Right atrium auricular region (tissue), 2 donors: ENCODE measurements at regions not wholly inside any gene's neighbourhood (a gene's known extent, or its start where the extent isn't known, plus 50 kb on each side); places are given as distances from the start of the nearest gene placed in this dataset.

Experiments used
- DNase-seq: peaks from one replicate; pipeline ENCODE4 v3.0.0-alpha.2; 2019; ENCODE audit warnings: low spot score
- H3K27ac ChIP-seq, 2 donors: fragments of 200-600 bp; sonication (generic); 1 replicate in 1 of 2; 2 replicates in 1 of 2; pipeline ENCODE4 v1.5.1; 2016 to 2019
- H3K27me3 ChIP-seq, 2 donors: fragments of 200-600 bp; sonication (generic); one replicate each; pipeline versions ENCODE4 v1.5.1 to v1.6.0; 2017 to 2019
- H3K36me3 ChIP-seq: fragments of 200-600 bp; sonication (generic); one replicate; pipeline ENCODE4 v1.5.1; 2016
- H3K4me1 ChIP-seq, 2 donors: fragments of 200-600 bp; sonication (generic); one replicate each; pipeline versions ENCODE4 v1.5.1 to v1.6.0; 2017 to 2019
- H3K4me3 ChIP-seq, 2 donors: fragments of 200-600 bp; sonication (generic); 1 replicate in 1 of 2; 2 replicates in 1 of 2; pipeline ENCODE4 v1.5.1; 2017 to 2019; ENCODE audit warnings: mild to moderate bottlenecking in 1 of 2, moderate library complexity in 1 of 2
- H3K9me3 ChIP-seq, 2 donors: fragments of 200-600 bp; sonication (generic); one replicate each; pipeline ENCODE4 v1.5.1; 2019
- CTCF ChIP-seq, 2 donors: fragments of 200-600 bp; sonication (generic); IDR thresholded peaks; one replicate each; pipeline ENCODE4 v1.5.1; 2019; ENCODE audit warnings: antibody characterized with exemption in 2 of 2

DNA sequence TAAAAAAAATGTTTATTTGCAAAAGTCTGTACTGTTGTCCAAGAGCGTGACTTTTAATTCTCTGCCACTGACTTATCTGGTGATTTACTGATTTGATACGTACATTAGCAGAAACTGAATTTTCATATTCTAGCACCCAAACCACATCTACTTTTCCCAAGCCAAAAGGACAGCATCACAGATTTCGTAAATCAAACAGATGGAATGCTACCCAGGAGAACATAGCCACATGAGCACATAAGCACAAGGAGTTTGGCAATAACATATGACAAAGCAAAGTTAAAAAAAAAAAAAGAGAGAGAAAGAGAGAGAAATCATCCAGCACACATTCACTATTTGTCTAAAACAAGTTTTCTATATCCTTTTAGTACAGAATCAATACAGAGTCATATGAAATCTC, 83.7 kb downstream of the HINT1 start:
- no peak for DNase-seq
- Histone ChIP-seq H3K36me3 (no peaks in the 10 kb centered on the region), H3K4me1 (no peaks in the 10 kb centered on the region), H3K27ac (no peak overlapping the region), H3K9me3 (no peaks in the 10 kb centered on the region), H3K4me3 (no peak overlapping the region), H3K27me3 (no peaks in the 10 kb centered on the region)
- TF ChIP-seq CTCF (IDR thresholded peaks at IDR 0.05): no peak

- Histone ChIP-seq H3K4me3 (no peak overlapping the region), H3K36me3 (no peaks in the 10 kb centered on the region), H3K4me1 (no peaks in the 10 kb centered on the region), H3K27me3 (no peaks in the 10 kb centered on the region), H3K27ac (no peak overlapping the region), H3K9me3 (no peaks in the 10 kb centered on the region)
- no peak for TF ChIP-seq CTCF (IDR thresholded peaks at IDR 0.05)
- no peak for DNase-seq
Measured at GRCh38 chr5:131079232-131079631, 85.8 kb downstream of the HINT1 start.

- Histone ChIP-seq H3K4me1 (no peaks in the 10 kb centered on the region), H3K27me3 (no peaks in the 10 kb centered on the region), H3K36me3 (no peaks in the 10 kb centered on the region), H3K27ac (no peak overlapping the region), H3K9me3 (peaks cover 0 to 10% of the 10 kb centered on the region in 2 donors), H3K4me3 (no peak overlapping the region)
- no peak for TF ChIP-seq CTCF (IDR thresholded peaks at IDR 0.05)
- no peak for DNase-seq
Measured at GRCh38 chr5:131068893-131069643, 96.0 kb downstream of the HINT1 start.

GRCh38 chr5:131068076-131068475, 97.0 kb downstream of the HINT1 start:
- TF ChIP-seq CTCF (IDR thresholded peaks at IDR 0.05): no peak
- Histone ChIP-seq H3K4me1 (no peaks in the 10 kb centered on the region), H3K27me3 (no peaks in the 10 kb centered on the region), H3K4me3 (no peak overlapping the region), H3K27ac (no peak overlapping the region), H3K36me3 (no peaks in the 10 kb centered on the region), H3K9me3 (peaks cover 0 to 10% of the 10 kb centered on the region in 2 donors)
- no peak for DNase-seq

DNA sequence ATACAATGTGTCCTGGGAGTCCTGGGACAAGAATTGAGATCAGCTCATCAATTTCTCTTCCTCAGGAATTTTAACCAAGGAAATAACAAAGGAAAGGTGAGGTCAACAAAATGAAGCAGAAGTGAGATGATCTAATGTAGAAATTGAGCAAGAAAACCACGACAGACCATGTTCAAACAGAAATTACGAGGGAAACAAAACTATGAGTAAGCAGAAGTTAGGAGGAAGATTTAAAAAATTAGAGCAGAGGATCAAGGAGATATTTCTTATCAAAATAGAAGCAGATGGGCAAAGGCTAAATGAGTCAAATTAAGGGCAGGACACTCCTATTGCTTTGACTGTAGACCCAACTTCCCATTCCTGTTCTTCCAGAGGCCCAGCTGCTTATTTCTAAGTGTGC, 97.4 kb downstream of the HINT1 start:
- H3K9me3 ChIP-seq: peaks cover 0 to 10% of the 10 kb centered on the region in 2 donors
- TF ChIP-seq CTCF (IDR thresholded peaks at IDR 0.05): no peak
- H3K27me3 ChIP-seq: no peaks in the 10 kb centered on the region
- no peak overlapping the region for H3K4me3 ChIP-seq
- DNase-seq: no peak
- no peaks in the 10 kb centered on the region for H3K4me1 ChIP-seq
- no peak overlapping the region for H3K27ac ChIP-seq
- H3K36me3 ChIP-seq: no peaks in the 10 kb centered on the region
